ENCODE measurements at regions not wholly inside any gene's neighbourhood (a gene's known extent, or its start where the extent isn't known, plus 50 kb on each side); places are given as distances from the start of the nearest gene placed in this dataset.

GRCh38 chr6:44582930-44583329, 195.4 kb downstream of the CDC5L start:
- DNase-seq = no peak
- Mint-ChIP-seq H3K27ac (ENCODE audit: unreplicated experiment) (no peak overlapping the region), H3K4me3 (ENCODE audit: unreplicated experiment) (no peak overlapping the region), H3K4me1 (ENCODE audit: low read depth, unreplicated experiment) (no peaks in the 10 kb centered on the region), H3K36me3 (ENCODE audit: insufficient read depth, unreplicated experiment) (no peaks in the 10 kb centered on the region), H3K27me3 (ENCODE audit: insufficient read depth, unreplicated experiment) (peaks cover 11% of the 10 kb centered on the region), H3K9me3 (ENCODE audit: unreplicated experiment) (peaks cover 14% of the 10 kb centered on the region)
- no peak for TF ChIP-seq CTCF (IDR thresholded peaks at IDR 0.05; ENCODE audit: insufficient read depth in 1 of 2, low read depth in 1 of 2, low read length in 1 of 2, severe bottlenecking in 1 of 2, unreplicated experiment in 1 of 2)
- ChIA-PET CTCF (no interaction called here), POLR2A (no interaction called here)
- BruUV-seq (replicated peaks) = no TSS peak
- no peaks in the 10 kb centered on the region for H3K4me1 ChIP-seq
- no peak overlapping the region for H3K4me3 ChIP-seq (ENCODE audit: low read depth, low read length)
- H3K36me3 ChIP-seq (ENCODE audit: control insufficient read depth, insufficient read depth, low read length) = no peaks in the 10 kb centered on the region
- intact Hi-C loops (cut with micrococcal nuclease; ENCODE audit: unreplicated experiment) = no loop called here
- H3K27me3 ChIP-seq (replicated peaks; ENCODE audit: control insufficient read depth, insufficient read depth, low read length) = no peaks in the 10 kb centered on the region
- no peaks in the 10 kb centered on the region for H3K9me3 ChIP-seq

- DNase-seq = no peak
- Histone ChIP-seq H3K36me3 (ENCODE audit: control insufficient read depth, insufficient read depth, low read length) (no peaks in the 10 kb centered on the region), H3K9me3 (no peaks in the 10 kb centered on the region), H3K4me1 (no peaks in the 10 kb centered on the region), H3K27me3 (replicated peaks; ENCODE audit: control insufficient read depth, insufficient read depth, low read length) (no peaks in the 10 kb centered on the region), H3K4me3 (ENCODE audit: low read depth, low read length) (no peak overlapping the region)
- intact Hi-C loops (cut with micrococcal nuclease; ENCODE audit: unreplicated experiment) = no loop called here
- no TSS peak for BruUV-seq (replicated peaks)
- H3K36me3 Mint-ChIP-seq (ENCODE audit: insufficient read depth, unreplicated experiment) = no peaks in the 10 kb centered on the region
- H3K27me3 Mint-ChIP-seq (ENCODE audit: insufficient read depth, unreplicated experiment) = peaks cover 5% of the 10 kb centered on the region
- no peak for TF ChIP-seq CTCF (IDR thresholded peaks at IDR 0.05; ENCODE audit: insufficient read depth in 1 of 2, low read depth in 1 of 2, low read length in 1 of 2, severe bottlenecking in 1 of 2, unreplicated experiment in 1 of 2)
- H3K4me1 Mint-ChIP-seq (ENCODE audit: low read depth, unreplicated experiment) = peaks cover 6% of the 10 kb centered on the region
- ChIA-PET CTCF (no interaction called here), POLR2A (no interaction called here)
- H3K9me3 Mint-ChIP-seq (ENCODE audit: unreplicated experiment) = peaks cover 9% of the 10 kb centered on the region
- no peak overlapping the region for H3K27ac Mint-ChIP-seq (ENCODE audit: unreplicated experiment)
- H3K4me3 Mint-ChIP-seq (ENCODE audit: unreplicated experiment) = no peak overlapping the region
These were observed 203.0 kb downstream of the CDC5L start for GRCh38 chr6:44590471-44590870.

GRCh38 chr6:44593539-44593944, 206.0 kb downstream of the CDC5L start:
- no peaks in the 10 kb centered on the region for H3K36me3 Mint-ChIP-seq (ENCODE audit: insufficient read depth, unreplicated experiment)
- no peaks in the 10 kb centered on the region for H3K4me1 ChIP-seq
- ChIA-PET CTCF (interaction anchor here (2.3 kb wide), 1 partner anchor 118 kb away, joined by 13 read pairs; no protein-coding TSS in a partner anchor), POLR2A (no interaction called here)
- intact Hi-C loops (cut with micrococcal nuclease; ENCODE audit: unreplicated experiment) = no loop called here
- H3K4me1 Mint-ChIP-seq (ENCODE audit: low read depth, unreplicated experiment) = peaks cover 6% of the 10 kb centered on the region
- no peaks in the 10 kb centered on the region for H3K36me3 ChIP-seq (ENCODE audit: control insufficient read depth, insufficient read depth, low read length)
- no peaks in the 10 kb centered on the region for H3K27me3 ChIP-seq (replicated peaks; ENCODE audit: control insufficient read depth, insufficient read depth, low read length)
- H3K4me3 ChIP-seq (ENCODE audit: low read depth, low read length) = no peak overlapping the region
- peaks cover 5% of the 10 kb centered on the region for H3K27me3 Mint-ChIP-seq (ENCODE audit: insufficient read depth, unreplicated experiment)
- no peak overlapping the region for H3K27ac Mint-ChIP-seq (ENCODE audit: unreplicated experiment)
- H3K4me3 Mint-ChIP-seq (ENCODE audit: unreplicated experiment) = no peak overlapping the region
- H3K9me3 ChIP-seq = no peaks in the 10 kb centered on the region
- peak; percentile 30 to 58 for TF ChIP-seq CTCF (IDR thresholded peaks at IDR 0.05; ENCODE audit: insufficient read depth in 1 of 2, low read depth in 1 of 2, low read length in 1 of 2, severe bottlenecking in 1 of 2, unreplicated experiment in 1 of 2)
- peaks cover 7% of the 10 kb centered on the region for H3K9me3 Mint-ChIP-seq (ENCODE audit: unreplicated experiment)
- no TSS peak for BruUV-seq (replicated peaks)
- peak; percentile 47 to 58 for DNase-seq
